RWPE1 (cell line): ENCODE measurements at regions not wholly inside any gene's neighbourhood (a gene's known extent, or its start where the extent isn't known, plus 50 kb on each side); places are given as distances from the start of the nearest gene placed in this dataset.

ENCODE experiments used
- CTCF ChIA-PET: fragments of 350-600 bp; sonication (Branson Sonifier 250); formaldehyde crosslinking; extraction: SDS; loops from one replicate; lab custom pipeline; 2021; lab: Yijun Ruan, JAX
- POLR2A ChIA-PET: fragments of 400-600 bp; formaldehyde crosslinking; extraction: SDS; loops from one replicate; lab custom pipeline; 2020; ENCODE audit warnings: antibody characterized with exemption; ENCODE audit not compliant: low non-redundant PET; lab: Yijun Ruan, JAX
- DNase-seq: peaks from one replicate; pipeline ENCODE4 v3.0.0; 2012; ENCODE audit warnings: low spot score
- H3K27ac ChIP-seq: fragments of 450-650 bp; 2 replicates; pipeline ENCODE4 v1.5.1; 2017
- CTCF ChIP-seq: fragments of 450-650 bp; conservative IDR thresholded peaks from 2 replicates; pipeline ENCODE4 v1.5.1; 2017; ENCODE audit warnings: low read depth, mild to moderate bottlenecking

- no peak overlapping the region for H3K27ac ChIP-seq
- TF ChIP-seq CTCF: no peak
- no peak for DNase-seq
- CTCF ChIA-PET: interaction anchor here (0.6 kb wide), 1 partner anchor 1265 kb away, joined by 3 read pairs; no protein-coding TSS in a partner anchor
- POLR2A ChIA-PET: no interaction called here
Observed at GRCh38 chrX:126338916-126339315, 172.8 kb upstream of the DCAF12L2 start.

- no peak for DNase-seq
- TF ChIP-seq CTCF: no peak
- CTCF ChIA-PET: no interaction called here
- no peak overlapping the region for H3K27ac ChIP-seq
- POLR2A ChIA-PET: no interaction called here
Observed at GRCh38 chrX:126300401-126300800, 134.3 kb upstream of the DCAF12L2 start.

- ChIA-PET POLR2A (no interaction called here), CTCF (no interaction called here)
- DNase-seq: no peak
Observed at GRCh38 chrX:126272795-126273497, 106.9 kb upstream of the DCAF12L2 start.

GRCh38 chrX:126265116-126265515 is 99.0 kb upstream of the DCAF12L2 start:
- ChIA-PET CTCF (no interaction called here), POLR2A (no interaction called here)
- no peak for DNase-seq
- no peak for TF ChIP-seq CTCF
- H3K27ac ChIP-seq: no peak overlapping the region

More at GRCh38 chrX:126272795-126273497, 106.9 kb upstream of the DCAF12L2 start:
- H3K27ac ChIP-seq: no peak overlapping the region
- TF ChIP-seq CTCF: no peak

GRCh38 chrX:126238220-126238619 is 72.1 kb upstream of the DCAF12L2 start:
- CTCF ChIA-PET: no interaction called here
- TF ChIP-seq CTCF: no peak

GRCh38 chrX:126237524-126237923 is 71.4 kb upstream of the DCAF12L2 start:
- TF ChIP-seq CTCF: no peak
- DNase-seq: no peak
- CTCF ChIA-PET: no interaction called here
- H3K27ac ChIP-seq: no peak overlapping the region
- POLR2A ChIA-PET: no interaction called here

More at GRCh38 chrX:126238220-126238619, 72.1 kb upstream of the DCAF12L2 start:
- no peak for DNase-seq
- H3K27ac ChIP-seq: no peak overlapping the region
- POLR2A ChIA-PET: no interaction called here
